Coronary artery (tissue), 2 donors: ENCODE measurements at regions not wholly inside any gene's neighbourhood (a gene's known extent, or its start where the extent isn't known, plus 50 kb on each side); places are given as distances from the start of the nearest gene placed in this dataset.

Experiments used
- DNase-seq: peaks from one replicate; pipeline ENCODE4 v3.0.0-alpha.2; 2017; ENCODE audit warnings: low spot score
- H3K27ac ChIP-seq, 2 donors: fragments of 200-600 bp; sonication (generic); one replicate each; pipeline ENCODE4 v1.5.1; 2016 to 2019
- H3K4me3 ChIP-seq: fragments of 200-600 bp; sonication (generic); 2 replicates; pipeline ENCODE4 v1.5.1; 2016; ENCODE audit warnings: mild to moderate bottlenecking, moderate library complexity
- CTCF ChIP-seq: fragments of 200-600 bp; sonication (generic); IDR thresholded peaks from one replicate; pipeline ENCODE4 v1.5.1; 2019; ENCODE audit warnings: antibody characterized with exemption

GRCh38 chrX:124280294-124280902 is 52.1 kb upstream of the TEX13D start:
- DNase-seq = no peak
- Histone ChIP-seq H3K27ac (no peak overlapping the region), H3K4me3 (no peak overlapping the region)
- no peak for TF ChIP-seq CTCF

- no peak for TF ChIP-seq CTCF
- Histone ChIP-seq H3K27ac (no peak overlapping the region), H3K4me3 (no peak overlapping the region)
- no peak for DNase-seq
These were observed 49.9 kb upstream of the TEX13D start for GRCh38 chrX:124282580-124282979.
